OCI-LY7 (cell line): ENCODE measurements at regions not wholly inside any gene's neighbourhood (a gene's known extent, or its start where the extent isn't known, plus 50 kb on each side); places are given as distances from the start of the nearest gene placed in this dataset.

Source experiments
- CTCF ChIP-seq: fragments of 200-600 bp; sonication (generic); conservative IDR thresholded peaks from 2 replicates; pipeline ENCODE4 v1.5.1; 2014; ENCODE audit warnings: mild to moderate bottlenecking, antibody characterized with exemption, low read length, moderate library complexity, mixed read lengths
- EZH2phosphoT487 ChIP-seq: fragments of 200-600 bp; sonication (generic); IDR thresholded peaks from 2 replicates; pipeline ENCODE4 v1.6.1; 2018; ENCODE audit warnings: low read depth, borderline replicate concordance, mild to moderate bottlenecking, mixed run types, antibody characterized with exemption, low read length, moderate library complexity, mixed read lengths

DNA sequence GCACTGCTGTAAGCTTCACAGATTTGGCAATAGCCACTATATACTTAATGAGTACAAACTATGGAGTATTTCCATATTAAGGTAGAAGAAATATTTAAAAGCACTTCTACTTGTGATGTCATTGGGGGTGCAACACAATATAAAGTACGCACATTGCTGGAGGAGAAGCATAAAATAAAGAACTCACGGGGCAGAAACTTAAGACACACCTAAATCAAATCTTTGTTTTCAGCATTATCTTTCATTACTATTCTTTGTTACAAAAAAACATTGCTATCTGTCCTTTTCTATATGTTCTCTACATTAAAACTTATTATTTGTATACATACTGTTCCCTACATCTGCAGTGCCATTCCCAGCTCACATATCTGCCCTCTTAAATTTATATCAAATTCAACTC, 93.3 kb upstream of the VPREB1 start:
- TF ChIP-seq CTCF (no peak), EZH2phosphoT487 (no peak)
